Glutamatergic neuron (in vitro differentiated cells): ENCODE measurements at regions not wholly inside any gene's neighbourhood (a gene's known extent, or its start where the extent isn't known, plus 50 kb on each side); places are given as distances from the start of the nearest gene placed in this dataset.

Experiments
- DNase-seq: peaks from one replicate; pipeline ENCODE4 v3.0.0; 2022
- H3K27ac Mint-ChIP-seq: one replicate; pipeline ENCODE4 v1.8.0; 2020; ENCODE audit warnings: mild to moderate bottlenecking, mixed read lengths, inconsistent platforms; ENCODE audit not compliant: unreplicated experiment
- H3K27me3 Mint-ChIP-seq: one replicate; pipeline ENCODE4 v1.8.0; 2020; ENCODE audit warnings: mild to moderate bottlenecking, moderate library complexity, mixed read lengths, inconsistent platforms; ENCODE audit not compliant: unreplicated experiment
- H3K36me3 Mint-ChIP-seq: one replicate; pipeline ENCODE4 v1.8.0; 2020; ENCODE audit warnings: mild to moderate bottlenecking, mixed read lengths, inconsistent platforms; ENCODE audit not compliant: unreplicated experiment
- H3K4me1 Mint-ChIP-seq: one replicate; pipeline ENCODE4 v1.8.0; 2020; ENCODE audit warnings: mild to moderate bottlenecking, low read depth, mixed read lengths, inconsistent platforms; ENCODE audit not compliant: unreplicated experiment
- H3K4me3 Mint-ChIP-seq: one replicate; pipeline ENCODE4 v1.8.0; 2020; ENCODE audit warnings: mild to moderate bottlenecking, mixed read lengths, inconsistent platforms; ENCODE audit not compliant: unreplicated experiment
- H3K9me3 Mint-ChIP-seq: one replicate; pipeline ENCODE4 v1.8.0; 2020; ENCODE audit warnings: mild to moderate bottlenecking, moderate library complexity, mixed read lengths, inconsistent platforms; ENCODE audit not compliant: unreplicated experiment
- CTCF ChIP-seq: fragments of 200-600 bp; sonication (generic); IDR thresholded peaks from one replicate; pipeline ENCODE4 v1.5.0; 2021; ENCODE audit not compliant: partially characterized antibody, unreplicated experiment

GRCh38 chr9:107147134-107147533 lies 135.9 kb upstream of the RAD23B start:
- no peak for TF ChIP-seq CTCF
- H3K36me3 Mint-ChIP-seq, result peaks cover 7% of the 10 kb centered on the region
- H3K27me3 Mint-ChIP-seq, result no peaks in the 10 kb centered on the region
- H3K27ac Mint-ChIP-seq, result no peak overlapping the region
- H3K9me3 Mint-ChIP-seq, result no peaks in the 10 kb centered on the region
- peaks cover 4% of the 10 kb centered on the region for H3K4me1 Mint-ChIP-seq
- no peak overlapping the region for H3K4me3 Mint-ChIP-seq
- no peak for DNase-seq

- DNase-seq, result no peak
- Mint-ChIP-seq H3K27me3 (no peaks in the 10 kb centered on the region), H3K27ac (no peak overlapping the region), H3K4me1 (peaks cover 4% of the 10 kb centered on the region), H3K4me3 (no peak overlapping the region), H3K36me3 (peaks cover 7% of the 10 kb centered on the region), H3K9me3 (no peaks in the 10 kb centered on the region)
- no peak for TF ChIP-seq CTCF
Observed at GRCh38 chr9:107148216-107148615, 134.9 kb upstream of the RAD23B start.

- H3K4me1 Mint-ChIP-seq, result peaks cover 4% of the 10 kb centered on the region
- no peak overlapping the region for H3K27ac Mint-ChIP-seq
- DNase-seq, result no peak
- no peak overlapping the region for H3K4me3 Mint-ChIP-seq
- TF ChIP-seq CTCF, result no peak
- no peaks in the 10 kb centered on the region for H3K9me3 Mint-ChIP-seq
- H3K27me3 Mint-ChIP-seq, result no peaks in the 10 kb centered on the region
- peaks cover 7% of the 10 kb centered on the region for H3K36me3 Mint-ChIP-seq
Observed at GRCh38 chr9:107149756-107150155, 133.3 kb upstream of the RAD23B start.

GRCh38 chr9:107153336-107153735 lies 129.7 kb upstream of the RAD23B start:
- no peaks in the 10 kb centered on the region for H3K9me3 Mint-ChIP-seq
- TF ChIP-seq CTCF, result no peak
- no peaks in the 10 kb centered on the region for H3K27me3 Mint-ChIP-seq
- H3K27ac Mint-ChIP-seq, result no peak overlapping the region
- no peak for DNase-seq
- no peaks in the 10 kb centered on the region for H3K4me1 Mint-ChIP-seq
- peaks cover 7% of the 10 kb centered on the region for H3K36me3 Mint-ChIP-seq
- H3K4me3 Mint-ChIP-seq, result no peak overlapping the region

GRCh38 chr9:107154291-107154690 lies 128.8 kb upstream of the RAD23B start:
- Mint-ChIP-seq H3K9me3 (no peaks in the 10 kb centered on the region), H3K27me3 (no peaks in the 10 kb centered on the region), H3K36me3 (peaks cover 7% of the 10 kb centered on the region), H3K4me1 (no peaks in the 10 kb centered on the region), H3K4me3 (no peak overlapping the region), H3K27ac (no peak overlapping the region)
- no peak for TF ChIP-seq CTCF
- no peak for DNase-seq
